Heart right ventricle (tissue), 16 donors: ENCODE measurements at regions not wholly inside any gene's neighbourhood (a gene's known extent, or its start where the extent isn't known, plus 50 kb on each side); places are given as distances from the start of the nearest gene placed in this dataset.

Source experiments
- ATAC-seq, 8 donors: fragments of 200-7000 bp; cut with Tn5 transposase; one replicate each; pipeline ENCODE4 v1.9.1; 2020; ENCODE audit warnings: mild to moderate bottlenecking in 8 of 8, moderate library complexity in 8 of 8, moderate number of reproducible peaks in 1 of 8
- DNase-seq, 2 donors: peaks; one replicate each; pipeline ENCODE4 v3.0.0-alpha.2; 2020
- H3K27ac ChIP-seq, 10 donors: fragments of 200-600 bp; sonication (generic) in 2 of 10; one replicate each; pipeline versions ENCODE4 v1.5.0 to v1.8.0; 2020 to 2022; ENCODE audit warnings: mild to moderate bottlenecking in 3 of 10
- H3K27me3 ChIP-seq, 7 donors: fragments of 200-600 bp; one replicate each; pipeline ENCODE4 v1.8.0; 2021 to 2022; ENCODE audit warnings: mild to moderate bottlenecking in 2 of 7
- H3K36me3 ChIP-seq, 9 donors: fragments of 200-600 bp; sonication (generic) in 1 of 9; one replicate each; pipeline versions ENCODE4 v1.5.0 to v1.8.0; 2020 to 2022; ENCODE audit warnings: mild to moderate bottlenecking in 2 of 9
- H3K4me1 ChIP-seq, 9 donors: fragments of 200-600 bp; sonication (generic) in 1 of 9; one replicate each; pipeline versions ENCODE4 v1.5.0 to v1.8.0; 2020 to 2022; ENCODE audit warnings: mild to moderate bottlenecking in 4 of 9
- H3K4me3 ChIP-seq, 10 donors: fragments of 200-600 bp; sonication (generic) in 2 of 10; one replicate each; pipeline versions ENCODE4 v1.5.0 to v1.8.0; 2020 to 2022; ENCODE audit warnings: mild to moderate bottlenecking in 7 of 10, moderate library complexity in 2 of 10
- H3K9me3 ChIP-seq, 11 donors: fragments of 200-600 bp in 10 of 11; sonication (generic) in 2 of 11; one replicate each; pipeline versions ENCODE4 v1.5.0 to v1.8.0; 2013 to 2022; ENCODE audit warnings: mild to moderate bottlenecking in 2 of 11, control low read depth in 1 of 11, moderate library complexity in 1 of 11
- CTCF ChIP-seq, 9 donors: fragments of 200-600 bp; sonication (generic) in 2 of 9; IDR thresholded peaks; one replicate each; pipeline versions ENCODE4 v1.5.0 to v1.8.0; 2021 to 2022; ENCODE audit warnings: antibody characterized with exemption in 9 of 9, mild to moderate bottlenecking in 5 of 9, moderate library complexity in 1 of 9
- WGBS, 2 donors: extraction: QIAGEN DNeasy Blood & Tissue Kit; methylation state at CpG; one replicate each; pipeline ENCODE4 v1.1.7; 2013; ENCODE audit warnings: inconsistent platforms in 1 of 2; 5-methylcytosine and 5-hydroxymethylcytosine counted together
- intact Hi-C, 10 donors: fragments of 100-400 bp; cut with DNase I; formaldehyde crosslinking; loops; one replicate each; pipeline versions ENCODE4 v1.11.1 to v1.14.2; 2022
- donor health status: Arrhythmogenic right ventricular cardiomyopathy.
- donor health status: ischemic (EF 13 %, LVEDD 7.1; RV severe dilation, severe dysfunction).
- donor health status: healthy with polysubstance abuse.
- donor health status: DM: no; HTN: yes; CAD: no.
- donor health status: DM: no; HTN: no; CAD: no.
- donor health status: ischemic (EF 25% LVEDD 6.9; RV normal size, moderate dysfunction).
- donor health status: ischemic (EF 25% LVEDD 5.7; RV mildly dilated, moderate dysfunction).
- donor health status: healthy.
- donor health status: DM: yes; HTN: yes; CAD: no.
- donor health status: Ischemic cardiomyopathy.
- donor health status: ischemic (EF 35%, LVEDD 5.7; RV mildly dilated, moderate dysfunction).
- donor health status: nonischemic (EF 11% LVEDD 7.7; RV severe dilation, severe dysfunction).
- donor health status: DM: yes; HTN: yes; CAD: no.
- donor health status: PGD.
- donor health status: ischemic (EF 29% LVEDD 5.4; RV normal size, mild dysfunction).
- donor health status: nonischemic (EF 23%, LVEDD 6.1; RV moderate dilation, normal function).

- Histone ChIP-seq H3K36me3 (no peaks in the 10 kb centered on the region), H3K4me1 (no peaks in the 10 kb centered on the region), H3K4me3 (no peak overlapping the region), H3K27ac (no peak overlapping the region), H3K27me3 (no peaks in the 10 kb centered on the region), H3K9me3 (peaks cover 0 to 9% (median 0%) of the 10 kb centered on the region in 11 donors)
- intact Hi-C loops, result no loop called here
- no peak for DNase-seq
- WGBS, 2 donors, result 0 to 33% methylated on average over 1 of the region's 1 CpG
- no peak for TF ChIP-seq CTCF (IDR thresholded peaks at IDR 0.05)
- no peak for ATAC-seq
Measured at GRCh38 chr5:89105171-89105695, 222.2 kb upstream of the MEF2C start.

- ATAC-seq (no peak), DNase-seq (no peak)
- no peak overlapping the region for H3K4me3 ChIP-seq
- intact Hi-C loops, result no loop called here
- peaks cover 0 to 13% (median 0%) of the 10 kb centered on the region in 11 donors for H3K9me3 ChIP-seq
- H3K27ac ChIP-seq, result no peak overlapping the region
- no peak for TF ChIP-seq CTCF (IDR thresholded peaks at IDR 0.05)
- H3K27me3 ChIP-seq, result no peaks in the 10 kb centered on the region
- no peaks in the 10 kb centered on the region for H3K36me3 ChIP-seq
- H3K4me1 ChIP-seq, result no peaks in the 10 kb centered on the region
Measured at GRCh38 chr5:89098199-89098756, 215.3 kb upstream of the MEF2C start.

GRCh38 chr5:89097103-89097502 lies 214.1 kb upstream of the MEF2C start:
- TF ChIP-seq CTCF (IDR thresholded peaks at IDR 0.05), result no peak
- 73 to 78% methylated on average over 3 of the region's 3 CpGs for WGBS, 2 donors
- Histone ChIP-seq H3K9me3 (peaks cover 0 to 13% (median 0%) of the 10 kb centered on the region in 11 donors), H3K27ac (no peak overlapping the region), H3K27me3 (no peaks in the 10 kb centered on the region), H3K4me3 (no peak overlapping the region), H3K36me3 (no peaks in the 10 kb centered on the region), H3K4me1 (no peaks in the 10 kb centered on the region)
- ATAC-seq (no peak), DNase-seq (no peak)
- intact Hi-C loops, result no loop called here

- Histone ChIP-seq H3K27ac (no peak overlapping the region), H3K27me3 (no peaks in the 10 kb centered on the region), H3K36me3 (no peaks in the 10 kb centered on the region), H3K4me3 (no peak overlapping the region), H3K4me1 (no peaks in the 10 kb centered on the region), H3K9me3 (peaks cover 0 to 13% (median 0%) of the 10 kb centered on the region in 11 donors)
- TF ChIP-seq CTCF (IDR thresholded peaks at IDR 0.05), result no peak
- DNase-seq, result no peak
- WGBS, 2 donors, result 94 to 96% methylated on average over 2 of the region's 2 CpGs
- intact Hi-C loops, result no loop called here
- no peak for ATAC-seq
Measured at GRCh38 chr5:89095341-89095740, 212.4 kb upstream of the MEF2C start.
